Adrenal gland (tissue), 5 donors: ENCODE measurements at regions not wholly inside any gene's neighbourhood (a gene's known extent, or its start where the extent isn't known, plus 50 kb on each side); places are given as distances from the start of the nearest gene placed in this dataset.

Source experiments
- POLR2A ChIP-seq, 2 donors: fragments of 450-650 bp; IDR thresholded peaks; one replicate each; pipeline ENCODE4 v1.6.1; 2017; ENCODE audit warnings: antibody characterized with exemption in 2 of 2, mild to moderate bottlenecking in 2 of 2, moderate library complexity in 1 of 2
- TF ChIP-seq, protein P1 (sequence below), 6 experiments: fragments of 450-650 bp in 4 of 6; fragments of 200-600 bp in 2 of 6; sonication (generic) in 1 of 6; IDR thresholded peaks; 1 replicate in 5 of 6; 2 replicates in 1 of 6; pipeline versions ENCODE4 v1.5.1 to v1.8.0; 2016 to 2021; ENCODE audit warnings: antibody characterized with exemption in 6 of 6, mild to moderate bottlenecking in 2 of 6, moderate library complexity in 1 of 6
- donor health status: DM: no; HTN: no; CAD: no.

DNA sequence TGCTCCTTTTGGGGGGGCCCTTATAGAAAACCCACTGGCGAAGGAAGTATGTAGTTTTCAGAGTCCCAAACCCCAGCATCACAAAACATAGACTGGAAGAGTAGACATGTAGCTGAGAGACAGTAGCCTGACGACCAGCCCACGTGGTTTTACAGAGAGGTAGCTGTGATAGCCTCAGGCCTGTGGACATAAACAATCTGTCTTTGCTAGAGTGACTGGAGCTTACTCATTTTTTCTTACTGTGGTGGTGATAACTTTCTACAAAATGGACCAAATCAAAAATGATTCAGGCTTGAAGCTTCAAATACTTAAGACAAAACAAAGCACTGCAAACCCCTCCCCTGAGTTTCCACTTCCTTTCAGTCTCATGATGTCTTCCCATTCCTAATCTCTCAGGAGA lies 497.0 kb downstream of the RWDD3 start:
- no peak for TF ChIP-seq POLR2A (IDR thresholded peaks at IDR 0.05)
- TF ChIP-seq, protein P1, sequence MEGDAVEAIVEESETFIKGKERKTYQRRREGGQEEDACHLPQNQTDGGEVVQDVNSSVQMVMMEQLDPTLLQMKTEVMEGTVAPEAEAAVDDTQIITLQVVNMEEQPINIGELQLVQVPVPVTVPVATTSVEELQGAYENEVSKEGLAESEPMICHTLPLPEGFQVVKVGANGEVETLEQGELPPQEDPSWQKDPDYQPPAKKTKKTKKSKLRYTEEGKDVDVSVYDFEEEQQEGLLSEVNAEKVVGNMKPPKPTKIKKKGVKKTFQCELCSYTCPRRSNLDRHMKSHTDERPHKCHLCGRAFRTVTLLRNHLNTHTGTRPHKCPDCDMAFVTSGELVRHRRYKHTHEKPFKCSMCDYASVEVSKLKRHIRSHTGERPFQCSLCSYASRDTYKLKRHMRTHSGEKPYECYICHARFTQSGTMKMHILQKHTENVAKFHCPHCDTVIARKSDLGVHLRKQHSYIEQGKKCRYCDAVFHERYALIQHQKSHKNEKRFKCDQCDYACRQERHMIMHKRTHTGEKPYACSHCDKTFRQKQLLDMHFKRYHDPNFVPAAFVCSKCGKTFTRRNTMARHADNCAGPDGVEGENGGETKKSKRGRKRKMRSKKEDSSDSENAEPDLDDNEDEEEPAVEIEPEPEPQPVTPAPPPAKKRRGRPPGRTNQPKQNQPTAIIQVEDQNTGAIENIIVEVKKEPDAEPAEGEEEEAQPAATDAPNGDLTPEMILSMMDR (IDR thresholded peaks at IDR 0.05) = no peak
